GM21381 (cell line): ENCODE measurements at regions not wholly inside any gene's neighbourhood (a gene's known extent, or its start where the extent isn't known, plus 50 kb on each side); places are given as distances from the start of the nearest gene placed in this dataset.

Source experiments
- ATAC-seq: cut with Tn5 transposase; IDR thresholded peaks from one replicate; pipeline ENCODE4 v1.9.1; 2021; ENCODE audit warnings: mild to moderate bottlenecking, moderate library complexity; ENCODE audit not compliant: unreplicated experiment

DNA sequence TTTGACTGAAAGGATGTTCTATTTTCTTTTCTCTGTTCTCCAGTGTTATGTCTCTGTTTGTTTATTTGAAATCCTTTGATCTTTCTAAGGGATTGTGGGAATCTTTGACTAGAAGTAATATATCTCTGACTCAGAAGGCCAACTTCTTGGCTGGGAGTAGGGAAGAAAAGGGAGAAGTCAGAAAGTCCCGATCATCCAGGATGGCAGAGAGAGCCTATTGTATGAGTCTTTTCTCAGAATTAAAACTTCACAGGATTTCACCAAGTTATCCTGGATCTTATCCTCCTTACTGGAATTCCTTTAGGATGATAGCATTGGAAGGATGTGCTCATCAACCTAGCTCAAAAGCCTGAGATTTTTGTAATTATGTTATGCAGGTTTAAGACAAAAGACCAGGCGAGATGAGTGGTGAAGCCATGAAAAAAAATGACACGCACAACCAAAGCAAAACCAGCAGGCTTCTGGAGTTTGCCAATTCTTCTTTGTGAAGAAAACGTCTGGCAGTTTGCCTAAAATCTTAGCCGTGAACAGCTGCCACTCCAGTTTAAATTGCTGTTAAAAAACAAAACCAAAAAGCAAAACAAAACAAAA lies 383.6 kb upstream of the SMIM21 start:
- no peak for ATAC-seq

DNA sequence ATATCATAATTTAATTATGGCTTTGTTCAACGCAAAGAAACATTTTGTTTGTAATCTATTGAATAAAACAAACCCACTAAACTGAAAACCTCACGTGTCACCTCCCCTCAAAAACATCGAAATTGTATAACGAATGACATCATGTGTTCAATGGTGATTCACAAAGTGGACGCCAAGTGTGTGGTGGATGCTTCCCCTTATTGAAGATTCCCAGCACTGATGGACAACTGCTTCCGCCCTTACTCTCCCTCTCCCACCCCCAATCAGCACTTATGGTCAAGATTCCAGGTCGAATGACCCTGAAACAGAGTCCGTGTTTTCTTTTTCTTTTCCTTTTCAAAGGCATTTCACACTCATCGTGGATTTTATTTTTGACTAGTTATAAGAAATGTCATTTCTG lies 383.0 kb upstream of the SMIM21 start:
- no peak for ATAC-seq

DNA sequence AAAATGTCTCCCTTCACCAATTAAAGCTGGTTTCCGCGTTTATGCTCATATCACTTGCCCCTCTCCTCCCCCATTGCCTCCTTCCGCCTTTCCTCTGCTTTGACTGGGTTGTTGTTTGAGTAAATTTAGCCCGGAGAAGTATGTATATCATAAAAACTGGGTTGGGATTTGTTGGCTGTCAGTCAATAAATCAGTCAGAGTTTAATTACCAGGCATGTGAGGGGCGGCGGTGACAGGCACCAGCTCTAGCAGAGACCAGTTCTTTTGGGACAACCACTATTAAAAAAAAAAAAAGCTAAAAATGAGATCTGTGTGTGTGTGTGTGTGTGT lies 382.4 kb upstream of the SMIM21 start:
- no peak for ATAC-seq

DNA sequence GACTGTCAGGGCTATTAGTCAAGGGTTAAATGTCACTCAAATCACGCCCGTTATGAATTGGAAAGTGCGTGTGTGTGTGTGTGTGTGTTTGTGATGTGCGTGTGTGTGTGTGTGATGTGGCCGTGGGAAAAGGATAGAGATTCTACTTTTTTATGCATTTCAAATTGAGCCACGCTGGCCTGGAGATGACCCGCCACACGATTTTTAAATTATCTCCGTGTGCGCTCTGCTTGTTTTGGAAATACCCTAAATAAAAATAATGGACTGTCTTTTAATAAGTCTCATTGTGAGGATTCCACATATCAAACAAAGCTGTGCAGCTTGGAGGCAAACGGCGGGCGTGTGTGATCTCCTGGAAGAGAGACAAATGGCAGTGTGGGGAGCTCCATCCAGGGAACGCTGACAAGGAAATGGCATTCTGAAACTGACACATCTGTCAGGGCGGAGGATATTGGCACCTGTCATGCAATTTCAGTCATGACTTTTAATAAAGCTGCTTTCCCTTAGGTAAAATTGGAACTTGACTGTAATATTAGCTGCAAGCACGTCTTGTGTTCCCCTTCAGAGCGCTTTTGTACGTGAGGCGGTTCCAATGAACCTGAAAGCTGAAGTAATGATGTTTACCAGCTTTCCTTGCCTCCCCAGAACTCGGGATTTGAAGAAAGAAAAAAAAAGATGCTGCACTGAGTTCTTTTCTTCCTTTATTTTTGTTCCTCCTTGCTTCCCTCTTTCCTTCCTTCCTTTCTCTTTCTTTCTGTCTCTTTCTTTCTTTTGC lies 381.8 kb upstream of the SMIM21 start:
- ATAC-seq, result no peak

DNA sequence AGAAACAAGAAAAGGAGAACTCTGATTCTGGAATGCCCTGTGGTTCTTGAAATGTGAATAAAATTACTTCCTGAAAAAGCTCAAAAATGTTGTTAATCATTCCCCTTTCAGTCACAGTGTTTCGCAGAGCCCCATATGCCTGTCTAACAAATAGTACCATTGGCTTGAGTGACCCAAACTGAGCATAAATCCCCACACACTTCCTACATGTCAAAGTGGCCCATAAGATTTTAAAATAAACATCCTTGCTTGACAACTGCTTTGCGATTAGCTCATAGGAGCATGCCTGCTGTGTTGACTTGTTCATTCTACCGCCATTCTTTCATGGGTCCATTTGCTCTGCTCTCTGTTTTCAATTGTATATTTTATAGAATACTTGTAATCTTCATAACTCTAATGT lies 377.8 kb upstream of the SMIM21 start:
- no peak for ATAC-seq

DNA sequence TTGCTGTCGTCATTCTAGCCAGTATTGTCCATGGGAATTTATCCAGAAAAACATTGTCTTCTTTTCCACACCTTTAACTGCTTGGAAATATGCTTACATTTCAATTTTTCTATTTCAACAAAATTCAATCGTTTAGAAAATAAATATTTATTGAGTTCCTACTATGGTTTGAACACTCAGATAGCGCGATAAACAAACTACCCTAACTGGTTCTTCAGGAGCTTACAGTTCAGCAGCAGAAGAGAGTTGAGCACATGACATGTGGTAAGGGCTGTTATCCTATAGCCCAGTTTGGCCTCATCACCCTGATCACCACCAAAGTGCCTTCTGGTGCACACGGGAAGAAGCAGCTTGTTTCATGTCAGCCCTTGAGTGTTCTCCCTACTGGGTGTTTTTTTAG lies 375.2 kb upstream of the SMIM21 start:
- no peak for ATAC-seq

DNA sequence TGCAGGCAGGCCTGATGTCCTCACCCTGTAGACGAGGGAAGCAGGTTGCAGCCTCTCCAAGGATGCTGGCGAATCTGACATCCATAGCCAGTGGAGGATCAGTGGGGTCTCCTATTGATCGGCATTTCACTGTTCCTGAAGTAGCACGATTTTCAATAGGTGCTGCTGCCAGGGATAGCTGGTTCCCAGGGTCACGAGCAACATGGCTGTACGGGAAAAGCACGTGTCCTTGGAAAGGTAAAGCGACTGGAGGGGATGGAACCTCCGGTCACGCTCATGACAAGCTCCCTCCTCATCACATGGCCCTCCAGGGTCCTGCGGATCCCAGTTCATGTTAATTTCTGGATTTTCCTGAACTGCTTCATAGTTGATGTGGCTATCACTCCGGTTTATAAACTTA lies 373.7 kb upstream of the SMIM21 start:
- no peak for ATAC-seq

DNA sequence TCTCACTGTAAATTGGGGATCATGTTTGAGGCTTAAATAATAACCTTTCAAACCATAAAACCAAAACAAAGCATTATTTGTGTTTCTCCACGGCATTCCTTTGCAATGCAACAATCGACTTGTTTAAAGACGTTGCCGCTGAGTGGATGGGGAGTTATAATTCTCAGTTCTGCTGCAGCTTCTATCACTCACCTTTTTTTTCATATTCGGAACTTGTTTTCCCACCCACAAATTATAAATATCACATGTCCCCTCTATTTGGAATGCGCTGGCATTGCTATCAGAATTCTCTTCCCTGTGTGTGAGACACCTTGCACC lies 372.8 kb upstream of the SMIM21 start:
- ATAC-seq, result no peak

DNA sequence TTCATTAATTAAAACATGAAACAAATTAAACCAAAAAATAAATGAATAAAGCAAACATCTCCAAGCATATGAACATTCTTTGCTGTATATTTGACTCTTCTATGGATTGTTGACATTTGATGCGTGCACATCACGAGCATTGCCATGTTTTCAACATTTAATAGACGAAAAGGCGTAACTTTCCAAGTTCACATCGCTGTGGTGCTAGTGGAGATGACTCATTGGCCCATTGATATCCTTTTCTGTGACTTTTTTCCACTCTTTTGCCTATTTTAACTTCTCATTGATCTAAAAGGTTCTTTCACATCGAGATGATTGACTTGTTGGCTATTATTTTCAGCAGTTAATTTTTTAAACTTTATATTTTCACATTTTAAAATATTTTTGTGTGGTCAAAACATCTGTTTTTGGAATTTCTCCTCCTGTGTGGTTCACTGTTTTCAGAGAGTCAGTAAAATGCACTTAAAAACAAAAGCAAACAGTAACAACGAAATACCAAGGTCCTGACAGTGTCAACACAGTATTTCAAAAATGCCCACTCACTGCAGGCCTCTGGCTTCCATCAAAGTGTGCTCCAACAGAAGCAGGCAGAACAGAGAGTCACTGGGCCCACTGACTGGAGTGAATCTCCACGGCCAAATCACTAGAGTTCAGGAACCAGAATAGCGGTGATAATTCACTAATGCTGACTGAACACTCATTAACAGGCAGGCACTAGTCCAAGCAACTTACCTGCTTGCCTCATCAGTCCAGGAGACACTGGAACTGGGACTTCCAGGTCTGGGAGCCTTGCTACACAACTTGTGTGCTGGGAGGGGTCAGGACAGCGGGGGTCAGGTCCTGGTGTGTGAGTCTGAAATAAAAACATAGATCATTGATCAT lies 372.2 kb upstream of the SMIM21 start:
- no peak for ATAC-seq

DNA sequence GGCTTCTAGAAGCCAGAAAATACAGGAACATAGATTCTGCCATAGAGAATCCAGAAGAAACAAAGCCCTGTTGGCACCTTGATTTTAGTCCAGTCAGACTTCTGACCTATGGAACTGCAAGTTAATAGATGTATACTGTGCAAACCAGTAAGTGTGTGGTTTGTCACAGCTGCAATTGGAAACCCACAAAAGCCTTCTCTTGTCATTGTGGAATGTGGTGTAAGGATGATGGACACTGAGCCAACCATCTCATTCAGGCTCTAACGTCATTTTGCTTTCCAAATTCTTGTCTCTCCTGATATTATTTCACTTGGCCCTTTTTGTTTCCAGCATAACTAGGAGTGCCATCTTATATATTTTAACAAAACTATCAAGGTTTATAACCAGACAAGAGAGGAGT lies 369.5 kb upstream of the SMIM21 start:
- ATAC-seq, result no peak

DNA sequence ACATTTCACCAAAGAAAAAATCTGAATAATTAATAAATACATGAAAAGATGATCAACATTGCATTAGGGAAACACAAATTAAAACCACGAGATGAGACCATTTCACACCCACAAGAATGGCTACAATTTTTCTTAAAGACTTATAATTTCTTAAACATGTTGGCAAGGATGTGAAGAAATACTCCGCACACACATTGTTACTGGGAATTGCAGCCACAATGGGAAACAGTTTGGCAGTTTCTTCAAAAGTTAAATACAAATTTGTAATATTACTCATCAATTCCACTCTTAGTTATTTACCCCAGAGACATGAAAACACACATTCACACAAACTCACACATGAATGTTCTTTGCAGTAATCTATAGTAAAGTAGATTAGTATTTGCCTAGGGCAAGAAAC lies 363.3 kb upstream of the SMIM21 start:
- no peak for ATAC-seq

DNA sequence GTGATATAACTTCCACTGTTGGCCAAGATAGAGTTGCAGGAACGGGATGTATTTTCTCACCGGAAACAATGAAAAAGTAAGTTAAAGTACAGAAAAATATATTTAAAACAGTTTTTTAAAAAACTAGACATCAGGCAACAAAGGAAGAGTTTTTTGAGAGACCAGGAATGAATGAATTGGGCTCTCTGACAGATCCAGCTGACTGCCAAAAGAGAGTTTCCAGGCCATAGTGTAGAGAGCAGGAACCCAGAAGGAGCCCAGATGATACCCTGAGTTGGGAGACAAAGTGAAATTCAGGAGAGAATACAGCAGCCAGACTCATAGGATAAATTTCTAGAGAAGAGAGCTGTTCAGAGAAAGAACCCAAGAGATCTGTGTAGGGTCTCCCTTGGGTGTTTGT lies 362.6 kb upstream of the SMIM21 start:
- ATAC-seq, result no peak

DNA sequence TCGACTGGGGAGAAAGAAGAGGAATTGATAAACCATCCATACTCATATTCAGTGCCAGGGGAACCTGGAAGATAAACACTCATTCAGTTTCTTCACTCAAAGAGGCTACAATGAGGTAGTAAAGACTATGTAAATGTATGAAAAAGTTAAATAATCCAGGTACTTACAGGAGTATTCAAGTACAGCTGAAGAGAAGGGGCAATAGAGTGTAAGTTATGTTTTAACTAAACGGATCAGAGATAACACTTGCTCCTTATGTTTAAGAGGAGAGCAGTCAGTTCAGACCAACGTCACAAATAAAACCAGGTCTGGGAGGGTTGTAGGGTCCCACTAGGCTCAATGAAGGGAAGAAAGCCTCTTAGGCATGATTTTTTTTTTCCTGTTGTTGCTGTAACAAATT lies 358.3 kb upstream of the SMIM21 start:
- ATAC-seq, result no peak

DNA sequence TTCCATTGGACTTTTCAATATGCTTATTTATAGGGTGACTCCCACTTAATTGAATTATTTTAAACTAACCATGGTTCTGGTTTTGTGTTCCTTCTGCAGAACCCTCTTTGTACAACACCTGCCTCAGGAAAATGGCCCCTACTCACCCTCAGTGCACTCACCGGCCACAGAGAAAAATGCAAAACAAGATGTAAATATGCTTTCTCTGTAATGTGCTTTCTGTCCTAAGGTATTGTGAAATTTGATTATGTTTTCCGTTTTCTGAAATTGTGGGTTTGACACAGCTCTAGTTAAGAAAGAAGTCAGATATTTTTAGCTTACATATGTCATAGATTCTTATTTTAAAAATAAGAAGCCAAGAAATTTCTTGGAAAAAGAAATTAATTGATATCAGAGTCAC lies 357.7 kb upstream of the SMIM21 start:
- ATAC-seq, result no peak

DNA sequence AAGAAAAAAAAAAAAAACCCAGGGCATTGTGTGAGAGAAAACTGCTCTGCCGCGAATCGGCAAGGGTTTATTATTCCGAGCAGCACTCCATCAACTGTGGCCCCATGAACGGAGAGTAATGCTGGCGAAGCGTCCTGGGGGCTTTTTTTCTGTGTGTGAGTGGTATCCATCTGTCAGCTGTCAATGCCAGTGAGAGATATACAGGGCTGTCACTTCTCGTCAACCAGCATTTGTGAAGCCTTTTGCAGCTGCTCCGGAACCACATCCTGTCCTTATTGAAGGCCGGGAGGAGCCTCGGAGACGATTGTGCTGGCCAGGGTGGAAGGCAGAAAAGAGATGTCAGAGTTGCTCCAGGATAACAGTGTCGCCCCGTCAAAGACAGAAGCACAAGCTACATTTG lies 356.9 kb upstream of the SMIM21 start:
- ATAC-seq, result no peak

DNA sequence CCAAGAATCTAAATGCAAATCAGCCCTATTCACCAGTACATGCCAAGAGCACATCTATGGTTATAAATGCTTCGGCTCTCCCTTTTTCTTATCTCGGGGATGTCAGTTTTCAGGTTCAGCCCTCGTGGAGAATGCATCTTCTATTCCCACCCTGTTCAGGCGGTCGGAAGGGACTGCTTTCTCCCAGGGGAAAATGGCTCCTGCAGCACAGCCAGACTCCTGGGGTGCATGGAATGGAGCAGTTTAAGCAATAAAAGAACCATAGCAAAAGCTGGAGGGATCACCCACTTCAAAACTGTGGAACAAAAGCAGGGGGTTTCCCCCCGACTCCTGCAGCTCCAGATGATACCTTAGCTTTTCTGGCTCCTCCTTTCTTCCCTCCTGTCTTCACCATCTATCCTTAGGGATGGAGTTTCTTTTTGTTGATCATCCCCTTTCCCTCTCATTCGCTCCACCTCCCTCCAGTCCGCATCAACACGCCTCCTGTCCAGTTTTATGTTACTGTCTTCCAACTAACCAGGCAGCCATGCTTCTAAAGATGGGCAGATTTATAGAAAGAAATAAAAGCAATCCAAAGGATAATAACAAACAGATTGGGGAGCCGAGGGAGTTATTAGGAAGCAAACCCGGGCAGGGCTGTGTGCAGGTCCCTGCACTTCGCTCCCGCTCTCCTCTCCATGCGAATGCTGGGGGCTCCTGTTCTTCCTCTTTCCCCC lies 356.2 kb upstream of the SMIM21 start:
- no peak for ATAC-seq

DNA sequence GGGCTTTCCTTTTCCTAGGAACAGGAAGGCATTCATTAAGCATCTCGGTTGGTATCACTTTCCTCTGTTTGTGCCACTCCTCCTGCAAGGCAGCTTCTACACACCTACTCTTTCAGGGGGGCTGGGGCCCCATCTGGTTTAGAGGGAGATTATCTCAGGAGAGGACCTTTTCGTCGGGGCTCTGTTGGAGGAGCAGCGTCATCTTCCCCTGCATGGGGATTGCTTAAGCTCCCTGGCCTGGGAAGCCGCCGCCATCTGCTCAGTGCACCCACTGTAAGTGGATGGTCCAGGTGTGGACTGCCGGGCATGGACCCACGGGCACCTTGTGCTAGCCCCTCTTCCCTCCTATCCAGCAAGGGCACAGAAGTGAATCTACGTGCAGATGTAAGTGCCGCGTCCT lies 355.3 kb upstream of the SMIM21 start:
- ATAC-seq, result no peak

DNA sequence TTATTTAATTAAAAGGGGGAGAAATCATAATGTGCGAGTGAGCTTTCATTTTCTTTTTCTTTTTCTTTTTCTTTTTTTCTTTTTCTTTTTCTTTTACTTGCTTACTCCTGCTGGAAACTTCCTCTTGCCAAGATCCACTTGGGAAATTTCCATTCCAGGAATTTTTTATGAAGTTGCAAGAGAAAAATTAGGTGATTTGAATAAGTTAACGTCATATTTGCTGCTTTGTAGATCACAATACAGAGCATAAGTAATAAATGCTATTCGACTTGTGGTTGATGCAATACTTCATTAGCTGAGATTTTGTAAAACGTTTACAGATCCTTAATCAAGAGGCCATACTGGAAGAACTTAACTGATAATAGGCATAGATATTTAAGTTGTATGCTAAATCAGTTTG lies 354.7 kb upstream of the SMIM21 start:
- no peak for ATAC-seq

DNA sequence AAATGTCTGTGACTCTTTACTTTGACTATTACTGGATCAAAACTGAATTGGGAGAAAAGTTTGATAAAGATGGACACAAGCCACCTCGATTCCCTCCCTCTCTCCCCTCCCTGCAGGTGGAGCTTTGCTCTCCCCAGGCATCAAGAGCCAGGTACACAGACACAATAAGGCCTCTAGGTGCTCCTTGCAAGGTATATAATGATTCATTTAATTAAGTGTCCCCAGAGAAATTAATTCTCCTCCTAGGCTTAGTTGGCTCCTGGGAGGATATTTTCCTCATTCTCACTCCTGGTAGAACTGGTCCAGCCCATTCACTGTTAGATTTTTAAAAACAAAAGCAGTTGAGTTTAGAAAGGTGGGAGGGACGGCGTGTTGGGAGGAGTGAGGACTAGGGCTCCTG lies 352.4 kb upstream of the SMIM21 start:
- ATAC-seq, result no peak

DNA sequence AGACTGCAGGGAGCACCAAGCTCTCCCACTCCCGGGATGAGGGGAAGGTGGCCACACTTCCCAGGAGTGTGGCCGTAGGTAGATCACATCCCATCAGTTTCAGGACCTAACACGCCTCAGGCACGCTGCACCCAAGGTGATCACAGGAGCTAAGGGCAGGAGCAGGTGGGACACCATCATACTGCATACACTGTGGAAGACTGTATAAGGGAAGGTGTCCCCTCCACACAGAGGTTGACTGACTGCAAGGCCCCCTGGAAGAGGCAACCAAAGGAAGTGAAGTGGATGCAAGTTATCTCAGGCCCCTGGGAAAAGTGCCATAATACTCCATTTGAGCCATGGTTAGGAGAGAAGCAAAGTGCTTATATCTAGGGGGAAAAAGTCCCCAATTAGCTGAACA lies 351.9 kb upstream of the SMIM21 start:
- ATAC-seq, result no peak

DNA sequence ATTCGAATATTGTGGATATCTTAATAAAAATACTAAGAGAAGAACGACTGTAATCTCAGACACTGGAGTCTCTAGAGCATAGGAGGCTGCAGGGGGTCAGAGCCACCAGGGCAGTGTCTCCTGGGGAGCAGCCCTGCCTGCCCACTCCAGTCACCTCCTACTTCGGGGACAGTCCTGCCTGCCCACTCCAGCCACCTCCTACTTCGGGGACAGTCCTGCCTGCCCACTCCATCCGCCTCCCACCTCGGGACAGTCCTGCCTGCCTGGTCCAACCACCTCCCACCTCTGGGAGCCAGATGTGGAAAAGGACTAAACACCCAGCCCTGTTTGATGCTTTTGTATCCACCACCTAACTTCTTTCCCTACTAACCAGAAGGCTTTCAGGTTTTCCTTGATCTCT lies 350.1 kb upstream of the SMIM21 start:
- no peak for ATAC-seq

DNA sequence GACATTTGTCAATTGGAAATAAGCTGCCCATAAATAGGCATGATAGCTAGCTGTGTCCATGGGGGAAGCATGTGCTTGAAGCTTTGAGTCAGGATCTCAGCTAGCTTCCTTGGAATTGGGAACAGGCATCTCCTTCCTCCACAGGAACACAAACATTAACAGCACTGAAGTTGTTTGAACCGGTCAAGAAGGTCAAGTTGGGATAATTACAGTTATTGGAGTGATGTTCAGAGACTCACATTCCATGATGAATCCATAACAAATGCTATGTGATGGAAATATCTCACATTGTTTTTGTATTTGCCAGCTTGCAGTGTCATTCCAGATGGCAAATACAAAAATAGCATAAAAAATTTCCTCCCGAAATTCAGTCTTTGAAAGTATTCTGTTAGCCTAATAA lies 347.6 kb upstream of the SMIM21 start:
- no peak for ATAC-seq
